Dedifferentiated amniotic fluid mesenchymal stem cell (primary cell): ENCODE measurements at regions not wholly inside any gene's neighbourhood (a gene's known extent, or its start where the extent isn't known, plus 50 kb on each side); places are given as distances from the start of the nearest gene placed in this dataset.
"Not testable (repeated sequence)": the region's sequence is repeated elsewhere in the genome, so short reads cannot be mapped to it uniquely, and the experiment has no call there.

Source experiments
- DNase-seq: peaks from one replicate; pipeline ENCODE4 v3.0.0-alpha.2; 2016; ENCODE audit errors: extremely low spot score

GRCh38 chr17:79560527-79560926 lies 50.3 kb downstream of the RBFOX3 start:
- no peak for DNase-seq

GRCh38 chr17:79559111-79559887 lies 51.6 kb downstream of the RBFOX3 start:
- no peak for DNase-seq

- DNase-seq, result no peak
Observed at GRCh38 chr17:79558091-79558900, 52.6 kb downstream of the RBFOX3 start.

- DNase-seq, result no peak
Observed at GRCh38 chr17:79557276-79558090, 53.4 kb downstream of the RBFOX3 start.

- no peak for DNase-seq
Observed at GRCh38 chr17:79556271-79556670, 54.6 kb downstream of the RBFOX3 start.

GRCh38 chr17:79555543-79555942 lies 55.3 kb downstream of the RBFOX3 start:
- DNase-seq, result no peak

- DNase-seq, result not testable (repeated sequence)
Observed at GRCh38 chr17:79554346-79554745, 56.5 kb downstream of the RBFOX3 start.

- no peak for DNase-seq
Observed at GRCh38 chr17:79552824-79553223, 58.0 kb downstream of the RBFOX3 start.

GRCh38 chr17:79552405-79552804 lies 58.4 kb downstream of the RBFOX3 start:
- DNase-seq, result no peak

GRCh38 chr17:79549141-79549915 lies 61.5 kb downstream of the RBFOX3 start:
- DNase-seq, result no peak

GRCh38 chr17:79548116-79548515 lies 62.7 kb downstream of the RBFOX3 start:
- DNase-seq, result no peak

- no peak for DNase-seq
Observed at GRCh38 chr17:79547586-79547985, 63.3 kb downstream of the RBFOX3 start.

GRCh38 chr17:79547171-79547570 lies 63.7 kb downstream of the RBFOX3 start:
- DNase-seq, result not testable (repeated sequence)

GRCh38 chr17:79546386-79546785 lies 64.5 kb downstream of the RBFOX3 start:
- DNase-seq, result no peak

- no peak for DNase-seq
Observed at GRCh38 chr17:79545251-79546005, 65.4 kb downstream of the RBFOX3 start.

- no peak for DNase-seq
Observed at GRCh38 chr17:79544142-79544914, 66.5 kb downstream of the RBFOX3 start.

GRCh38 chr17:79543531-79543930 lies 67.3 kb downstream of the RBFOX3 start:
- no peak for DNase-seq

GRCh38 chr17:79542718-79543117 lies 68.1 kb downstream of the RBFOX3 start:
- no peak for DNase-seq

- no peak for DNase-seq
Observed at GRCh38 chr17:79541056-79541850, 69.6 kb downstream of the RBFOX3 start.
